ENCODE measurements at regions not wholly inside any gene's neighbourhood (a gene's known extent, or its start where the extent isn't known, plus 50 kb on each side); places are given as distances from the start of the nearest gene placed in this dataset.

DNA sequence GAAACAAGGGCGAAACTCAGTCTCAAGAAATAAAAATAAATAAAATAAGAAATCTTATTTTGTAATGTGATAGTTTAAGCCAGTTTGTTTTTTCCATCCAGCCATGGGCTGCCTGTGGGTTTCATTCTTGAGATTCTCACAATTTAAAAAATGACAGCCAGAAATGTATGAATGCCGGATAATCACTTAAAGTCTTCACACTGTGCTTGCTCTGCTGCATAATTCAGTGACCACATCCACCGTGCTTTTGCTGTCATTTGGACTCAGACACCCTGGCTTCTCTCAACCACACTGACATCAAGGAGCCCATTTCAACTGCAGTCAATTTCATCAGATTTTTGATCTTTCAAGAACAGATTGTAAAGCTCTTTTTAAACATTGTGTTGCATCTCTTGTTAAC lies 61.0 kb upstream of the DAPK1 start:
- TF ChIP-seq POLR2A (IDR thresholded peaks at IDR 0.05): no peak
- TF ChIP-seq, protein P1, sequence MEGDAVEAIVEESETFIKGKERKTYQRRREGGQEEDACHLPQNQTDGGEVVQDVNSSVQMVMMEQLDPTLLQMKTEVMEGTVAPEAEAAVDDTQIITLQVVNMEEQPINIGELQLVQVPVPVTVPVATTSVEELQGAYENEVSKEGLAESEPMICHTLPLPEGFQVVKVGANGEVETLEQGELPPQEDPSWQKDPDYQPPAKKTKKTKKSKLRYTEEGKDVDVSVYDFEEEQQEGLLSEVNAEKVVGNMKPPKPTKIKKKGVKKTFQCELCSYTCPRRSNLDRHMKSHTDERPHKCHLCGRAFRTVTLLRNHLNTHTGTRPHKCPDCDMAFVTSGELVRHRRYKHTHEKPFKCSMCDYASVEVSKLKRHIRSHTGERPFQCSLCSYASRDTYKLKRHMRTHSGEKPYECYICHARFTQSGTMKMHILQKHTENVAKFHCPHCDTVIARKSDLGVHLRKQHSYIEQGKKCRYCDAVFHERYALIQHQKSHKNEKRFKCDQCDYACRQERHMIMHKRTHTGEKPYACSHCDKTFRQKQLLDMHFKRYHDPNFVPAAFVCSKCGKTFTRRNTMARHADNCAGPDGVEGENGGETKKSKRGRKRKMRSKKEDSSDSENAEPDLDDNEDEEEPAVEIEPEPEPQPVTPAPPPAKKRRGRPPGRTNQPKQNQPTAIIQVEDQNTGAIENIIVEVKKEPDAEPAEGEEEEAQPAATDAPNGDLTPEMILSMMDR (IDR thresholded peaks at IDR 0.05): no peak
- DNase-seq (no peak), ATAC-seq (no peak)
- Histone ChIP-seq H3K36me3 (replicated peaks in 1 of 2; ENCODE audit: insufficient read depth in 1 of 2, low read depth in 2 of 2) (no peaks in the 10 kb centered on the region), H3K4me3 (no peak overlapping the region), H3K27ac (no peak overlapping the region), H3K9me3 (no peaks in the 10 kb centered on the region), H3K27me3 (no peaks in the 10 kb centered on the region), H3K4me1 (no peaks in the 10 kb centered on the region)
- WGBS, 2 donors: 85 to 89% methylated on average over 3 of the region's 3 CpGs
- intact Hi-C loops (cut with DNase I): no loop called here

DNA sequence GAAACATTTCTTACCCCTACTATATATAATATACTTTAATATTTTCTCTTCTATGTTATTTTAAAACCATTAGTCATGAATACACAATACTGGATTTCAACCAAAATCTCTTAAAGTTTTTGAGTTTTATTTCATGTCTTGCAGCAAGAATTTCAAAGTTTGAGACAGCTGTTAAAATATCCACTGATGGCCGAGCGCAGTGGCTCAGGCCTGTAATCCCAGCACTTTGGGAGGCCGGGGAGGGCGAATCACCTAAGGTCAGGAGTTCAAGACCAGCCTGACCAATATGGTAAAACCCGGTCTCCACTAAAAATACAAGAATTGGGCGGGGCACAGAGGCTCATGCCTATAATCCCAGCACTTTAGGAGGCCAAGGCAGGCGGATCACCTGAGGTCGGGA lies 59.7 kb upstream of the DAPK1 start:
- H3K9me3 ChIP-seq: no peaks in the 10 kb centered on the region
- no peaks in the 10 kb centered on the region for H3K36me3 ChIP-seq (replicated peaks in 1 of 2; ENCODE audit: insufficient read depth in 1 of 2, low read depth in 2 of 2)
- intact Hi-C loops (cut with DNase I): no loop called here
- no peak overlapping the region for H3K4me3 ChIP-seq
- H3K27me3 ChIP-seq: no peaks in the 10 kb centered on the region
- no peak for ATAC-seq
- no peaks in the 10 kb centered on the region for H3K4me1 ChIP-seq
- 93 to 95% methylated on average over 7 to 8 of the region's 8 CpGs for WGBS, 2 donors
- no peak overlapping the region for H3K27ac ChIP-seq
- no peak for DNase-seq
- TF ChIP-seq, protein P1 (IDR thresholded peaks at IDR 0.05): no peak
- TF ChIP-seq POLR2A (IDR thresholded peaks at IDR 0.05): no peak

DNA sequence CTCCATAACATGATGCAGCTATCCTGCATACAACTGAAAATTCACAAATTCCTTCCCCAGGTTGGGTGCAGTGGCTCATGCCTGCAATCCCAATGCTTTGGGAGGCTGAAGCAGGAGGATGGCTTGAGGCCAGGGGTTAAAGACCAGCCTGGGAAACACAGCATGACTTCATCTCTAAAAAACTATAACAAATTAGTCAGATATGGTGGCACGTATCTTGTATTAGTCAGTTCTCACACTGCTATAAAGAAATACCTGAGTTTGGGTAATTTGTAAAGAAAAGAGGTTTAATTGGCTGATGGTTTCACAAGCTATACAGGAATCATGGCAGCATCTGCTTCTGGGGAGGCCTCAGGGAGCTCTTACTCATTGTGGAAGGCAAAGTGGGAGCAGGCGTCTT lies 56.4 kb upstream of the DAPK1 start:
- DNase-seq: no peak
- Histone ChIP-seq H3K4me3 (no peak overlapping the region), H3K9me3 (no peaks in the 10 kb centered on the region), H3K27me3 (no peaks in the 10 kb centered on the region), H3K36me3 (replicated peaks in 1 of 2; ENCODE audit: insufficient read depth in 1 of 2, low read depth in 2 of 2) (no peaks in the 10 kb centered on the region), H3K4me1 (no peaks in the 10 kb centered on the region), H3K27ac (no peak overlapping the region)
- WGBS, 2 donors: 82 to 87% methylated on average over 2 of the region's 2 CpGs
- no peak for ATAC-seq
- intact Hi-C loops (cut with DNase I): no loop called here
- TF ChIP-seq, protein P1 (IDR thresholded peaks at IDR 0.05): no peak
- no peak for TF ChIP-seq POLR2A (IDR thresholded peaks at IDR 0.05)

DNA sequence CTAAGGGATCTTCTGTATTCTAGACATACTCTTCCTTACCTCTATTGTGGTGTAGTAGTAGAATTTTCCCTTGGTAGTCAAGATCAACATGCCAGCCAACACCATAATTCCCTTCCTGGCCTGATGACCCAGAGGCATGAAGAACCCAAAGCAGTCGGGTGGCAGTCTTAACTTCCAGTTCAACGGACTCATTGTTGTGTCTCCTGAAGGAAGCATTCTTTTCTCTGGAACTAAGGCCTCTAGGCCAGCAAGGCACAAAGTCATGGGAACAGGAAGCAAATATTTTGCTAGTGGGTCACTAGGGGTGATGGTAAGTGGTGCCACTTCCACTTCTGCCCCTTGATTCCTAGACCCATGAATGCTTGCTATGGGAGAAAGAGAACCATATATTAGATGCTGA lies 55.2 kb upstream of the DAPK1 start:
- TF ChIP-seq, protein P1 (IDR thresholded peaks at IDR 0.05): no peak
- no peak for TF ChIP-seq POLR2A (IDR thresholded peaks at IDR 0.05)
- ATAC-seq (no peak), DNase-seq (no peak)
- Histone ChIP-seq H3K9me3 (no peaks in the 10 kb centered on the region), H3K27ac (no peak overlapping the region), H3K4me3 (no peak overlapping the region), H3K4me1 (peaks cover under 1% of the 10 kb centered on the region), H3K27me3 (no peaks in the 10 kb centered on the region), H3K36me3 (replicated peaks in 1 of 2; ENCODE audit: insufficient read depth in 1 of 2, low read depth in 2 of 2) (no peaks in the 10 kb centered on the region)
- intact Hi-C loops (cut with DNase I): no loop called here
- WGBS, 2 donors: 47 to 50% methylated on average over 2 of the region's 2 CpGs

DNA sequence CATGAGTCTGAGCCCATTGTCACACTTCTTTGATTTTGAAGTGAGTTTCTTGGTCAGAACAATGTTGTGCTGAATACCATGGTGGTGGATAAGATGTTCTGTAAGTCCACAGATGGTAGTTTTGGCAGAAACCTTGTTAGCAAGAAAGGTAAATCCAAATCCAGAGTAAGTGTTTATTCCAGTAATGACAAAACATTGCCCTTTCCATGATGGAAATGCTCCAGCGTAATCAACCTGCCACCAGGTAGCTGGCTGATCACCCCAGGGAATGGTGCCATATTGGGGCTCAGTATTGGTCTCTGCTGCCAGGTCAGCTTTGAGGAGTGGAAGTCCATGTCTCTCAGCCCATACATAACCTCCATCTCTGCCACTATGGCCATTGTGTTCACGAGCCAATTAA lies 54.7 kb upstream of the DAPK1 start:
- TF ChIP-seq, protein P1 (IDR thresholded peaks at IDR 0.05): no peak
- TF ChIP-seq POLR2A (IDR thresholded peaks at IDR 0.05): no peak
- no peak overlapping the region for H3K27ac ChIP-seq
- H3K36me3 ChIP-seq (replicated peaks in 1 of 2; ENCODE audit: insufficient read depth in 1 of 2, low read depth in 2 of 2): no peaks in the 10 kb centered on the region
- intact Hi-C loops (cut with DNase I): no loop called here
- H3K4me1 ChIP-seq: peaks cover 6% of the 10 kb centered on the region
- DNase-seq (no peak), ATAC-seq (no peak)
- no peak overlapping the region for H3K4me3 ChIP-seq
- WGBS, 2 donors: 87 to 90% methylated on average over 2 of the region's 2 CpGs
- no peaks in the 10 kb centered on the region for H3K9me3 ChIP-seq
- H3K27me3 ChIP-seq: no peaks in the 10 kb centered on the region
